Body of pancreas (tissue), 4 donors: ENCODE measurements at regions not wholly inside any gene's neighbourhood (a gene's known extent, or its start where the extent isn't known, plus 50 kb on each side); places are given as distances from the start of the nearest gene placed in this dataset.

ENCODE experiments used
- ATAC-seq: fragments of 150-250 bp; one replicate; pipeline ENCODE4 v1.9.1; 2016
- DNase-seq, 4 donors: peaks; one replicate each; pipeline ENCODE4 v3.0.0-alpha.2; 2019
- H3K27ac ChIP-seq, 4 donors: fragments of 200-600 bp; sonication (generic); 1 replicate in 3 of 4; 2 replicates in 1 of 4; pipeline versions ENCODE4 v1.5.1 to v1.6.1; 2016 to 2019; ENCODE audit warnings: mild to moderate bottlenecking in 1 of 4, mixed read lengths in 1 of 4, moderate library complexity in 1 of 4
- H3K27me3 ChIP-seq, 2 donors: fragments of 200-600 bp; sonication (generic); one replicate each; pipeline ENCODE4 v1.6.0; 2016; ENCODE audit warnings: mild to moderate bottlenecking in 1 of 2
- H3K36me3 ChIP-seq, 2 donors: fragments of 200-600 bp; sonication (generic); replicated peaks in 1 of 2; 2 replicates each; pipeline ENCODE4 v1.5.1; 2016; ENCODE audit warnings: low read depth in 2 of 2; ENCODE audit not compliant: insufficient read depth in 1 of 2
- H3K4me1 ChIP-seq: fragments of 200-600 bp; sonication (generic); one replicate; pipeline ENCODE4 v1.6.0; 2016
- H3K4me3 ChIP-seq, 2 donors: fragments of 200-600 bp; sonication (generic); 1 replicate in 1 of 2; 2 replicates in 1 of 2; pipeline ENCODE4 v1.5.1; 2016 to 2019
- H3K9me3 ChIP-seq, 3 donors: fragments of 200-600 bp; sonication (generic); 1 replicate in 2 of 3; 2 replicates in 1 of 3; pipeline ENCODE4 v1.5.1; 2016
- POLR2A ChIP-seq, 3 donors: fragments of 450-650 bp; IDR thresholded peaks; one replicate each; pipeline ENCODE4 v1.6.1; 2016; ENCODE audit warnings: antibody characterized with exemption in 3 of 3, mild to moderate bottlenecking in 2 of 3
- WGBS, 2 donors: methylation state at CpG; one replicate each; pipeline ENCODE4 v1.1.5; 2017; 5-methylcytosine and 5-hydroxymethylcytosine counted together
- intact Hi-C: fragments of 100-400 bp; cut with DNase I; formaldehyde crosslinking; loops from one replicate; pipeline ENCODE4 v1.15.1; 2023
- TF ChIP-seq, protein P1 (sequence below), 7 experiments: fragments of 450-650 bp in 4 of 7; fragments of 200-600 bp in 3 of 7; sonication (generic) in 3 of 7; IDR thresholded peaks; one replicate each; pipeline ENCODE4 v1.5.1; 2016 to 2019; ENCODE audit warnings: antibody characterized with exemption in 7 of 7

DNA sequence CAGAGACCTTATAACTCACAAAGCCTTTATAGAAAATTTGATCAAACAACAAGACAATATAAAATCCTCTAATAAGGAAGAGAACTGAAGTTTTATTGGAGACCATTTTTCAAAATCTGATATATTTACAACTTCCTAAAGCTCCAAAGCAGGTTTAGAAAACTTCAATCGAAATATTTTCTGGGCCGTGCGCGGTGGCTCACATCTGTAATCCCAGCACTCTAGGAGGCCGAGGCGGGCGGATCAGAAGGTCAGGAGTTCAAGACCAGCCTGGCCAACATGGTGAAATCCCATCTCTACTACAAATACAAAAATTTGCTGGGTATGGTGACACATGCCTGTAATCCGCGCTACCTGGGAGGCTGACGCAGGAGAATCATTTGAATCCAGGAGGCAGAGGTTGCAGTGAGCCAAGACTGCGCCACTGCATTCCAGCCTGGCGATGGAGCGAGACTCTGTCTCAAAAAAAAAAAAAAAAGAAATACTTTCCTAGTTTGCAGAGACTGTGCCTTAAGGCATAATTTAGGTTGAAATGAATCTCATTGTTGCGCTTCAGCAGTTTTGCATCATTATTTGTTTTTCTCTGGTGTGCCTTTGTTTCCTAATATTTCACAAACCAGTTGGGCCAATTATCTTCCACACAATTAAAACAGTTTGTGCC is 60.6 kb upstream of the ASIP start:
- Histone ChIP-seq H3K4me3 (no peak overlapping the region), H3K4me1 (no peaks in the 10 kb centered on the region), H3K36me3 (no peaks in the 10 kb centered on the region), H3K27ac (peak overlapping the region; percentile 17 to 60 (median 22)), H3K27me3 (no peaks in the 10 kb centered on the region), H3K9me3 (no peaks in the 10 kb centered on the region)
- intact Hi-C loops: no loop called here
- 77 to 78% methylated on average over 13 to 14 of the region's 14 CpGs for whole genome bisulfite sequencing, 2 donors
- peak in 3 of 4 donors; percentile 18 to 21 (median 19) for DNase-seq
- TF ChIP-seq, protein P1, sequence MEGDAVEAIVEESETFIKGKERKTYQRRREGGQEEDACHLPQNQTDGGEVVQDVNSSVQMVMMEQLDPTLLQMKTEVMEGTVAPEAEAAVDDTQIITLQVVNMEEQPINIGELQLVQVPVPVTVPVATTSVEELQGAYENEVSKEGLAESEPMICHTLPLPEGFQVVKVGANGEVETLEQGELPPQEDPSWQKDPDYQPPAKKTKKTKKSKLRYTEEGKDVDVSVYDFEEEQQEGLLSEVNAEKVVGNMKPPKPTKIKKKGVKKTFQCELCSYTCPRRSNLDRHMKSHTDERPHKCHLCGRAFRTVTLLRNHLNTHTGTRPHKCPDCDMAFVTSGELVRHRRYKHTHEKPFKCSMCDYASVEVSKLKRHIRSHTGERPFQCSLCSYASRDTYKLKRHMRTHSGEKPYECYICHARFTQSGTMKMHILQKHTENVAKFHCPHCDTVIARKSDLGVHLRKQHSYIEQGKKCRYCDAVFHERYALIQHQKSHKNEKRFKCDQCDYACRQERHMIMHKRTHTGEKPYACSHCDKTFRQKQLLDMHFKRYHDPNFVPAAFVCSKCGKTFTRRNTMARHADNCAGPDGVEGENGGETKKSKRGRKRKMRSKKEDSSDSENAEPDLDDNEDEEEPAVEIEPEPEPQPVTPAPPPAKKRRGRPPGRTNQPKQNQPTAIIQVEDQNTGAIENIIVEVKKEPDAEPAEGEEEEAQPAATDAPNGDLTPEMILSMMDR (IDR thresholded peaks at IDR 0.05): no peak
- no peak for TF ChIP-seq POLR2A (IDR thresholded peaks at IDR 0.05)
- ATAC-seq: peak; percentile 53

DNA sequence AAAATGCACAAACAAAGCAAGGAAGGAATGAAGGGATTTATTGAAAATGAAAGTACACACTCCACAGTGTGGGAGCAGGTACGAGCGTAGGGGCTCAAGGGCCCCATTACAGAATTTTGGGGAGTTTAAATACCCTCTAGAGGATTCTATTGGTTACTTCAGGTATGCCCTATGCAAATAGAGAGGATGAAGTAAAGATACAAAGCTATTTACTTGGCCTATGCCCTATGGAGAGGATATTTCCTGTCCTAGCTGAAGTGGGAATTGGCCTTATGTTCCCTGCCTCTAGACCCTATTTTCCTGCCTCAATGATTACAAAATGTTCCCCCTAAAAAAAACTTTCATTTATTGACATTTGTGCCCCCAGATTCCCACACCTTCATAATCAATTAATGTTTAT is 59.7 kb upstream of the ASIP start:
- no peaks in the 10 kb centered on the region for H3K36me3 ChIP-seq
- no peak overlapping the region for H3K4me3 ChIP-seq
- ATAC-seq (no peak), DNase-seq (no peak)
- no peak overlapping the region for H3K27ac ChIP-seq
- no peak for TF ChIP-seq POLR2A (IDR thresholded peaks at IDR 0.05)
- TF ChIP-seq, protein P1 (IDR thresholded peaks at IDR 0.05): no peak
- no peaks in the 10 kb centered on the region for H3K4me1 ChIP-seq
- WGBS, 2 donors: 89 to 95% methylated on average over 2 of the region's 2 CpGs
- intact Hi-C loops: no loop called here
- no peaks in the 10 kb centered on the region for H3K27me3 ChIP-seq
- H3K9me3 ChIP-seq: no peaks in the 10 kb centered on the region

DNA sequence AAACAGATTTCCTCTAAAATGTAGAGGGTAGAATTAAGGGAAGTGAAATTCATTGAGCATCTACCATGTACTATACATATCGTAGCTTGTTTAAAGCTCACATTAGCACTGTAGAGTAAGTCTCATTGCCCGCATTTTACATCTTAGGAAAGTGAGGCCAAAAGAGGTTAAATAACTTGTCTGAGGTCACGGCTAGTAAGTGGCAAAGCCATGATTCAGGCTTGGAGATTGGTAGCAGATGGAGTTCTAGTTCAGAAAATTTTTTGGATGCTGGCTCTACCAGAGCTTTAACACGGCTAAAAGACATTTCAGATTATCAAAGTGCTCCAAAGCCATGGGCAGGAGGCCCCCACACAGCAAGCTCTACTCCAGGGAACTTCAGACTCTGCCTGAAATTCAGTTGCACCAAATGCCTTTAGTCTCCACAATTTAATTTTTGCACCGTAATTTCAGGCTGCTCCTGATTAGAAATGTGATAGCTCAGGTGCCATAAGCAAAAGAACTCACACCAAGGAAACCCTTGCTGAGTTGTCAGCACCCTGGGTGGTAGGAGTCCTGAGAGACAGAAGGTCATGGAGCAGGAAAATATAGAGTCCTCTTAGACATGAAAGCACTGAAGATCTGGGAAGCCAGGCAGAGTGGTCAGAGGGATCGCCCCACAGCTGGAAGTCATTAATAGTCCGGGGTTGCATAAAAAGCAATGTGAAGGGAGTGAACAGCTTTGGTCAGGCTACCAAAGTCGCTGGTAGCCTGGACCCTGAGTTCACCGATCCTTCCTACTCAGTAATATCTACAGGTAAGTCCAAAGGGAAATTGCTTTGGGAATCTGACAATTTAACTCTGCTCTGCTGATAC is 55.2 kb upstream of the ASIP start:
- Histone ChIP-seq H3K4me1 (peaks cover 4% of the 10 kb centered on the region), H3K9me3 (no peaks in the 10 kb centered on the region), H3K27me3 (no peaks in the 10 kb centered on the region), H3K4me3 (no peak overlapping the region), H3K36me3 (no peaks in the 10 kb centered on the region), H3K27ac (no peak overlapping the region)
- no peak for TF ChIP-seq POLR2A (IDR thresholded peaks at IDR 0.05)
- TF ChIP-seq, protein P1 (IDR thresholded peaks at IDR 0.05): no peak
- WGBS, 2 donors: 68 to 83% methylated on average over 9 of the region's 9 CpGs
- no peak for DNase-seq
- intact Hi-C loops: no loop called here
- no peak for ATAC-seq

DNA sequence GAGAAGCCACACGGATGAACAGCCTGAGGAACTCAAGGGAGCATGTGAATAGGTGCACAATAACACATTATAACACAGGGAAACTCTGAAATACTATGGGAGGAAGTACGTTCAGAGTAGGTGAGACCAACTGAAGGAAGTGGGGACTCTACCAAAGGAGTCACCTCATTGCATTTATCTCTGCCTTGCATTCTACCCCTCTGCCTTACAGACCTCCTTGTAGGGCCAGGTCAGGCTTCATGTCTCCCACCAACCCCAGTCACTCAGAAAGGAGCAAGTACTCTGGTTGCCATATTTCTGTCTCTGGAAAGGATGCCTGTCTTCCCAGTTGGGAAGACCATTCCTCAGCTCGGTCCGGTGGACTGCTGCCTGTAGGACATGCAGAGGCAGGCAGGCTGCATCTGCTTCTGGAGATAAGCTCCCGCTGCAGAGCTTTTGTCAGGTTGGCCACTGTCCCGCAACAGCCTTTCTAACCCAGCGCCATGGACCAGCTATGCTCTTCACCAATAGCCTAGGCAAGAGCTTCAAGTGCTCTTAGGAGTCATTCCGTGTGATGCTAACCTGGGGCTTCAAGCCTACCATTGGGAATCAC is 51.6 kb upstream of the ASIP start:
- no peak for ATAC-seq
- DNase-seq: no peak
- Histone ChIP-seq H3K27ac (no peak overlapping the region), H3K9me3 (no peaks in the 10 kb centered on the region), H3K4me3 (no peak overlapping the region), H3K4me1 (peaks cover 4% of the 10 kb centered on the region), H3K36me3 (no peaks in the 10 kb centered on the region), H3K27me3 (no peaks in the 10 kb centered on the region)
- intact Hi-C loops: no loop called here
- 75% methylated on average over 7 to 8 of the region's 8 CpGs for WGBS, 2 donors
- no peak for TF ChIP-seq POLR2A (IDR thresholded peaks at IDR 0.05)
- TF ChIP-seq, protein P1 (IDR thresholded peaks at IDR 0.05): no peak
